ENCODE measurements at regions not wholly inside any gene's neighbourhood (a gene's known extent, or its start where the extent isn't known, plus 50 kb on each side); places are given as distances from the start of the nearest gene placed in this dataset.

DNA sequence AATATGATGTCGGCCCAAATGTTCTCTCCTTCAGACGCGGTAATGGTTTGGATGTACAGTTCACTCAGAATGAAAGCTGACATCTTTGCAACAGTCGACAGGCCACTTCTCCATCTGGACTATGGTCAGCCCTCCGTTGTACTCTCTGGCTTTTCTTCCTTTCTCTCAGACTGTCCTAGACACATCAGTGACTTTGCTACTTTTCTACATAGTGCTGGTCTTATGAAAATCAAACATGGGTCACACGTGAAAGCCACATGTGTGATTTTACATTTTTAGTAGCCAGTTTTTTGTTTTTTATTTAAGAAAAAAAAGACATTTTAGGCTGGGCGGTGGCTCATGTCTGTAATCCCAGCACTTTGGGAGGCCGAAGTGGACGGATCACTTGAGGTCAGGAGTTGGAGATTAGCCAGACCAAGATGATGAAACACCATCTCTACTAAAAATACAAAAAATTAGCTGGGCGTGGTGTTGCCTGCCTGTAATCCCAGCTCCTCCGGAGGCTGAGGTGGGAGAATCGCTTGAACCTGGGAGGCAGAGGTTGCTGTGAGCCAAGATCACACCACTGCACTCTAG is 644.1 kb downstream of the KCNJ2 start:
- DNase-seq = no peak

DNA sequence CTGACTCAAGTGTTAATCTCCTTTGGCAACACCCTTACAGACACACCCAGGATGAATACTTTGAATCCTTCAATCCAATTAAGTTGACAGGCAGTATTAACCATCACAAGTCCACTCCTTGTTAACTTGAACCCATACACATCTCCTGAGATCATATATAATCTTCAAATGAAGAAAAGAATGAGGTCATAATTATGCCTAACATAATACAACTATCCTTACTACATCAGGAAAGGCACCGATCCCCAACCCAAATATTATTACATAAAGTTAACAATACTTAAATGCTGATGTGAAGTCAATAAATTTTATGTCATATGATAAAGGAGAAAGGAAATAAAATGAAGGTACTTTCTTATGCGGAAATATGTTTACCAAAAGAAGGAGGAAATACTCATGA is 649.9 kb downstream of the KCNJ2 start:
- DNase-seq = no peak

- no peak for DNase-seq
Observed at GRCh38 chr17:70820276-70820675, 650.9 kb downstream of the KCNJ2 start.

- no peak for DNase-seq
Observed at GRCh38 chr17:70825321-70826125, 656.2 kb downstream of the KCNJ2 start.

DNA sequence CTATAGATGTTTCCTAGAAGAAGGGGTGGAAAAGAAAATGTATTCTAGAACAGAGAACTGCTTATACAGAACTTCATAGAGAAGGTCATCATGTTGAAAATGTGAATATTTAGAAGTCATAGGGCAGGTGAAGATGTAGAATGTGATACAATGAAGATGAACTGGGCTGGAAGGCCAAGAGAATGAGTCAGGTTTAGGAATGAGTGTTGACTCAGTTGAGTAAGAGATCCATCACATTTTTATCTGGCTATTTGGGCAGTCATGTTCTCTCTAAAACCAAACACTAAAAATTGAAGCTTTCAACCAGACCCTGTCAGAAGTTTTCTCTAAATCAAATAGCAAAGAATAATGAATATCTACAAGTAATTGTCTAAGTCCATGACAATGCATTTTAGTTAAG is 660.5 kb downstream of the KCNJ2 start:
- DNase-seq = no peak

DNA sequence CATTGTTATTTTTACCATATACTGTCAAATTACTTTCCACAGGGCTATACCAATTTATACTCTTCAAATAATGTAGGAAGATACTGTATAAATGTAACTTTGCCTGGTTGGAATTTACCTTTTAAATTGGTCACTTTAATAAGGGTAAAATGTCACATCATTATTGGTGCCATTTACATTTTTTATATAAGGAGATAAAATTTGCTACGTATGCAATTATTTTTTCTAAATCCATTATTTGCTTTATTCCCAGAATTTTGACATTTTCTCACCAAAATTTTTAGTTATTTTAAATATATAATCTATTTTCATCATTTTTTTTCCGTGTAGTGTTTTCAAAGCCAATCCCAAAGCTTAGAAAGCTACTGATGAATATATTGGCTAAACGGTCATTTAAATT is 664.7 kb downstream of the KCNJ2 start:
- DNase-seq = no peak

DNA sequence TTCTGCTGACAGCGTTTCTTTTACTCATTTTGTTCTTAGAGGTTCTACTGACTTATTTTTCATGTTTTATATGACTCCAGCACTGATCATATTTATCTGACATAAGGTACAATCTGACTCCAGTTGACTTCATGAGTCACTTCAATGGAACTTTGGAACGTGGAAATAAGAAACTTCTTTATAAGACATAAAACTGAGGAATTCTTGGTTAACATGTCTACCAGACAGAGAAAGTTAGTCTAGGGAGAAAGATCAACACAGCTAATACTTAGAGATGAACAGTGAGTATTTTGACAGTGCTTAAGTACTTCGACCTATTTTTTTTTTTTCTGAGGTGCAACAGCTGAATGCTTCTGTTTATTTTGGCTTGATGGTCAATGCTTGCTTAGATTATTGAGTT is 679.5 kb downstream of the KCNJ2 start:
- no peak for DNase-seq

- no peak for DNase-seq
Observed at GRCh38 chr17:70855401-70856054, 686.2 kb downstream of the KCNJ2 start.

DNA sequence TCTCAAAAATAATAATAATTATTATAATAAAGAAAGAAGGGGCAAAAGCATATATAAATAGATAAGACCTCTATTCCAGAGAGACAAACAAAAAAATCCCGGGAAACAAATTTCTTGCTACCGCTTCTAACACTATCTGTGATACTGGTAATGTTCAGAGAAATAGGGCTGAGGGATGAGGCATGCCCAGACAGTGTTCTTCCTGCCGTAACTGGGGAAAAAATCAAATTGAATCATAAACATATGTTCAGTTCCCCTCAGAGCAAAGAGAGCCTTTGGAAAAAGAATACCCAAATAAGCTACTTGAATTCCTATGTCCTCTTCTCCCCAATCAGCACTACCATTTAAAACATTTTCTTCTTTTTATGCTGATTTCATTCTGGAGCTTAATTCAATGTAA is 688.0 kb downstream of the KCNJ2 start:
- no peak for DNase-seq

- DNase-seq = no peak
Observed at GRCh38 chr17:70859829-70860228, 690.5 kb downstream of the KCNJ2 start.

GRCh38 chr17:70862295-70862694 is 693.0 kb downstream of the KCNJ2 start:
- DNase-seq = no peak

- no peak for DNase-seq
Observed at GRCh38 chr17:70863436-70864248, 694.3 kb downstream of the KCNJ2 start.

- no peak for DNase-seq
Observed at GRCh38 chr17:70865993-70866804, 696.9 kb downstream of the KCNJ2 start.

GRCh38 chr17:70868149-70868548 is 698.8 kb downstream of the KCNJ2 start:
- DNase-seq = no peak

DNA sequence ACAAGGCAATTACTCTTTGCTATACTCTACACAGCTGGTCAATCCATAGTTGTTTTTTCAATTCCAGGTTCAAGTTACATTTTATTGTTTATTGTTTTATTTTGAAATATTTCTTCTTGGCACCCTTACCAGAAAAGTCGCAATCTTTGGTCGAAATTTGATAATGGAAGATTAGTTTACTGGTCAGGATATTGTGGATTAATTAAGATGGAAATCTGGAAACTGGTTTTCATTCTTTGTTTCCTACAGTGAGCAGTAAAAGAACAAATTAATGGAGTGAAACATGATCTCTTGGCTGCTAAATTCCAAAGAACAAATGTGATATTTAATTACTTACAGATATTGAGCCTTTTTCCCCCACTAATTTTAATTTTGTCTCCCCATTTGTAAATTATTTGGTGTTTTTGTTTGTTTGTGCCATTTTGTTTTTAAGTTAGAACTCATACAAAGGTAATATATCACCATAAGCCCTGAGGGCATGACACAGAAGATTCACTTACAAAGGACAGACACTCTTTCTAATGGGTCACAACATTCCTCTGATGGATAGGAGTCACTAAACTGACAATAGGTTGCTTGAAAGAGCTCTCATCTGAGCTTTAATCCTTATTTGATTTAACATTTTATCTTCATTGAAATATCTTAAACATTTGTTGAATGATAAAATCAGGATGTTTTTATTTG is 700.2 kb downstream of the KCNJ2 start:
- DNase-seq = no peak

DNA sequence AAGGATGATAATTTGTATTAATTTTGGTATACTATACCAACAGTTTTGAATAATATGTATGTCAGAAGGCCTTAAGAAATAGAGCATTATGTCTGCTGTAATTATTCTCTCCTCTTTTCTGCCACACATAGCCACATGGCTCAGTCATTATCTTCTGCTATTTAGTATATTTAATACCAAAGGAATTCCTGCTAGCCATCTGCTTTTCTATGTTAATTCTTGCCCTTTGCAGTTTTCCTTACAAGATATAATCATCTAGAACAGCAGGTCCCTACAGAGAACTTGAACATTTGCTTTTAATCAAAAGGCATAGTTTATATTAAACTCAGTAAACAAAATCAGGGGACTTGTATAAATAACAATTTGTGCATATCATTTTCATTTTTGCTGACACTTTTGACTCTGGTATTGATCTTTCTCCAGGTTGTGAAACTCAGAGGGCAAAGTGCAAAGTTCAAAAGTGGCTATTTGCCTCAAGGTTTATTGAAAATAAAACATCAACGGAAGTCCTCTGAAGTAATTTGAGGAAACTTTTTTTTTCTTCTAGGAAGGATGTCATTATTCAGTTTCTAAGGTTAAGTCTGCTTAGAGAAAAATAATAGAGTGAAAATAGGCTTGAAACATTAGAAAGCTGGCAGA is 702.0 kb downstream of the KCNJ2 start:
- DNase-seq = no peak

DNA sequence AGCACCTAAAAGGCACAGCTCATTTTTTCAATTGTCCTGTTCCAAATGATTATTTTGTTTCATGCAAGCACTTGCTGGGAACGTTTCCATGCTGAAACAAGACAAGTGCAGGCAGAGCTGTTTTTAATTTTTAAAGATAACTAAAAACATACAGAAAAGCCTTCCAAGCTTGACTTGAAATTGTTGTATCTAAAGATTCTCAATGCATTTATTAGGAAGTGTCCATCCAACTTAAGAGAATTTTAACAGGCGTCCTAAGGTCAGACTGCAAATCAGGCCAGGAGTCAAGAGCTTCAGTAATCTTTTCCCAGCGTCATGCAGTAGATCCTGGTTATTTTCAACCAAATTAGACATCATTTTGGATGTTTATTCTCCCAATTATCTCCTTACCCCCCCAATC is 702.8 kb downstream of the KCNJ2 start:
- no peak for DNase-seq

DNA sequence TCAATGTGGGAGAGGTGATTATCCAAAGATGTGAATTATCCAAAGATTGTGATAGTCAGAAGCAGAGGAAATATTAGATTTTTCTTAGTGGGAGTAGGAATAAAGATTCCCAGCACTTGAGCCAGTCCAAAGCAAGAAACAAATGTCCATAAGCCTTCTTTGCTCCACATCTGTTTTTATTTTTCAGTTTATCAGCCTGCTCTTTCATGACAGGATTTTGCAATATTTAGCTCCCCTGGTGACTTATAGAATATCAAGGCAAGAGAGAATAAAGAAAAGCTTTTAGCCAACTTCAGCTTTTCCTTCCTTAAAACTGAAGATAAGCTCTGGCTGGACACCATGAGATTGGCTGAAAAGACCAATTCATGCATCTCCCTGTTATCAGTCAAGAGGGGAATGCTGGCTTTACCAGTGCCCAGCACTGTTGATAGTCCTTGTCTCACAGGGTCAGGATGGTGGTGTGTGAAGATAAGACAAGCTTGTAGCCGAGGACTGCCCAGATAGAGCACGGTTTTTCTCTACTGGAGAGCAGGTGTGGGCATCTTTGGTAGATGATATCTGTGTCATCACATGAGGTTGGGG is 706.5 kb downstream of the KCNJ2 start:
- DNase-seq = no peak

DNA sequence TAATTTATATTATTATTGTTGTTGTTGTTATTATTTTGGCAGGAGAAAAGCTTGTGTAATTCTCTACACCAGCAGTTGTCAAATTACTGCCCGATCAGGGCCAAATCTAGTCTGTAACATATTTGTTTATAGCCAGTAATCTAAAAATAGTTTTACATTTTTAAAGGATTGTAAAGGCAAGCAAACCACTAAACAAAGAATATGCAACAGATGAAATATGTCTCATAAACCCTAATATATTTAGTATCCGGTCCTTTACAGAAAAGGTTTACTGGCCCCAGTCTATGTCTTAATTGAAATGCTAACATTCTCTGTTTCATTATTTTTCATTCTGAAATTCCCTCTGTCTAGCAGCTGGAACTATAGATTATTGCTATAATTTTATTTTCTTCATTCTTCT is 709.5 kb downstream of the KCNJ2 start:
- DNase-seq = no peak

DNA sequence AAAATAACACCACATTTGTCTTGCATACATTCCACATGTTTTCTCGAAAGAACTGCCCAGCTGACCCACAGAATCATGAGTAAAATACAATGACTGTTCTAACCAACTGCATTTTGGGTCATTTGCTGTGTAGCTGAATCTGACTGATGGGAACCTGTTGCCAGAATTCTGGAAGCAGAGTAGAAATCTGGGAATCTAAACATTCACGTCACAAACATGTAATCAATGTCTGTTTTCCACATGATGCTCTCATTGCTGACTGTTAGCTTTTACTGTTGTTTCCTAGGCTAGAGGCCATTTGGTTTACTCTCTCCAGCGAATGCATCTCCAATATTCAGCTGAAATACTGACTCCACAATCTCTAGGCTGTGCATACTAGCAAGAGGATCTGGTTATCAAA is 710.1 kb downstream of the KCNJ2 start:
- no peak for DNase-seq

DNA sequence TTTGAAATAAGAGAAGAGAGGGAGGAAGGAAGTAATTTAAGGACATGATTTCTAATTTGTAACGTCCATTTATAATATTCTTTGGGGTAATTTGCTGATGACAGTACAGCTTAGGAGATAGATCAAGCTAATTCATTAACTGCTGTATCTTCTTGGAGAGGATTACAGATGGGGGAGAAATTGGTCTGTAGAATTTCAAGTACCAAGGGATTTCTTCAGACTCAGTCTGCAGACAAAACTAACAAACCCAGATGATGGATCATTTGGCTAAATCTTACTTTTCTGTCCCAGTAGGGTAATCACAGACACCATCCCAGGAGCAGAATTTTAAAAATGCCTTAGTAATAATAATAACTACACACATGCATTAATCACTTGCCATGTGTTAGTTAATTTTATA is 711.8 kb downstream of the KCNJ2 start:
- DNase-seq = no peak

All from T-helper 1 cell (primary cell).